GM23248 (cell line): ENCODE measurements at regions not wholly inside any gene's neighbourhood (a gene's known extent, or its start where the extent isn't known, plus 50 kb on each side); places are given as distances from the start of the nearest gene placed in this dataset.
A peak's percentile ranks its signal among the peaks of the same experiment; 100 is the strongest.

ENCODE experiments used
- DNase-seq: peaks from one replicate; pipeline ENCODE4 v3.0.0-alpha.2; 2015
- H2AFZ ChIP-seq: fragments of 200-600 bp; sonication (generic); 2 replicates; pipeline ENCODE4 v1.6.1; 2016; ENCODE audit warnings: antibody characterized with exemption
- H3F3A ChIP-seq: fragments of 200-600 bp; sonication (generic); 2 replicates; pipeline ENCODE4 v1.6.1; 2016; ENCODE audit warnings: mild to moderate bottlenecking, antibody characterized with exemption, mixed run types; ENCODE audit not compliant: insufficient read depth
- H3K27ac ChIP-seq: fragments of 200-600 bp; sonication (generic); 2 replicates; pipeline ENCODE4 v1.5.1; 2016; ENCODE audit warnings: mild to moderate bottlenecking
- H3K27me3 ChIP-seq: fragments of 200-600 bp; sonication (generic); replicated peaks from 2 replicates; pipeline ENCODE4 v1.6.1; 2016; ENCODE audit warnings: mild to moderate bottlenecking; ENCODE audit not compliant: insufficient read depth
- H3K36me3 ChIP-seq: fragments of 200-600 bp; sonication (generic); 2 replicates; pipeline ENCODE4 v1.6.1; 2016; ENCODE audit warnings: low read depth, mild to moderate bottlenecking
- H3K4me1 ChIP-seq: fragments of 200-600 bp; sonication (generic); 2 replicates; pipeline ENCODE4 v1.6.1; 2016; ENCODE audit warnings: mild to moderate bottlenecking; ENCODE audit not compliant: insufficient read depth
- H3K4me2 ChIP-seq: fragments of 200-600 bp; sonication (generic); one replicate; pipeline ENCODE4 v1.6.1; 2016; ENCODE audit warnings: mild to moderate bottlenecking; ENCODE audit not compliant: unreplicated experiment
- H3K4me3 ChIP-seq: fragments of 200-600 bp; sonication (generic); 2 replicates; pipeline ENCODE4 v1.5.1; 2016; ENCODE audit warnings: mild to moderate bottlenecking
- H3K79me2 ChIP-seq: fragments of 200-600 bp; sonication (generic); 2 replicates; pipeline ENCODE4 v1.6.1; 2016; ENCODE audit warnings: mild to moderate bottlenecking; ENCODE audit not compliant: insufficient read depth
- H3K9ac ChIP-seq: fragments of 200-600 bp; sonication (generic); 2 replicates; pipeline ENCODE4 v1.6.1; 2016; ENCODE audit warnings: mild to moderate bottlenecking
- H3K9me2 ChIP-seq: fragments of 200-600 bp; sonication (generic); 2 replicates; pipeline ENCODE4 v1.6.1; 2016; ENCODE audit warnings: mixed run types, mild to moderate bottlenecking, moderate library complexity; ENCODE audit not compliant: insufficient read depth
- H3K9me3 ChIP-seq: fragments of 200-600 bp; sonication (generic); one replicate; pipeline ENCODE4 v1.6.1; 2017; ENCODE audit warnings: low read depth
- H4K20me1 ChIP-seq: fragments of 200-600 bp; sonication (generic); 2 replicates; pipeline ENCODE4 v1.6.0; 2016; ENCODE audit not compliant: insufficient read depth
- EZH2 ChIP-seq: fragments of 200-600 bp; sonication (generic); IDR thresholded peaks from 2 replicates; pipeline ENCODE4 v1.6.1; 2018; ENCODE audit warnings: antibody characterized with exemption, mild to moderate bottlenecking; ENCODE audit not compliant: insufficient read depth, poor library complexity, severe bottlenecking
- EZH2phosphoT487 ChIP-seq: fragments of 200-600 bp; sonication (generic); IDR thresholded peaks from 2 replicates; pipeline ENCODE4 v1.6.1; 2018; ENCODE audit warnings: antibody characterized with exemption, moderate library complexity, mild to moderate bottlenecking, low read depth; ENCODE audit not compliant: insufficient read depth
- WGBS, 2 experiments: methylation state at CpG; one replicate each; pipeline ENCODE4 v1.1.6; 2015 to 2017; ENCODE audit warnings: low lambda C conversion rate in 2 of 2, low coverage in 1 of 2; ENCODE audit errors: missing lambda C conversion rate in 2 of 2; 5-methylcytosine and 5-hydroxymethylcytosine counted together
- in situ Hi-C: fragments of 300-500 bp; cut with MboI; formaldehyde crosslinking; loops from 2 replicates; pipeline ENCODE4 v1.15.0; 2020

DNA sequence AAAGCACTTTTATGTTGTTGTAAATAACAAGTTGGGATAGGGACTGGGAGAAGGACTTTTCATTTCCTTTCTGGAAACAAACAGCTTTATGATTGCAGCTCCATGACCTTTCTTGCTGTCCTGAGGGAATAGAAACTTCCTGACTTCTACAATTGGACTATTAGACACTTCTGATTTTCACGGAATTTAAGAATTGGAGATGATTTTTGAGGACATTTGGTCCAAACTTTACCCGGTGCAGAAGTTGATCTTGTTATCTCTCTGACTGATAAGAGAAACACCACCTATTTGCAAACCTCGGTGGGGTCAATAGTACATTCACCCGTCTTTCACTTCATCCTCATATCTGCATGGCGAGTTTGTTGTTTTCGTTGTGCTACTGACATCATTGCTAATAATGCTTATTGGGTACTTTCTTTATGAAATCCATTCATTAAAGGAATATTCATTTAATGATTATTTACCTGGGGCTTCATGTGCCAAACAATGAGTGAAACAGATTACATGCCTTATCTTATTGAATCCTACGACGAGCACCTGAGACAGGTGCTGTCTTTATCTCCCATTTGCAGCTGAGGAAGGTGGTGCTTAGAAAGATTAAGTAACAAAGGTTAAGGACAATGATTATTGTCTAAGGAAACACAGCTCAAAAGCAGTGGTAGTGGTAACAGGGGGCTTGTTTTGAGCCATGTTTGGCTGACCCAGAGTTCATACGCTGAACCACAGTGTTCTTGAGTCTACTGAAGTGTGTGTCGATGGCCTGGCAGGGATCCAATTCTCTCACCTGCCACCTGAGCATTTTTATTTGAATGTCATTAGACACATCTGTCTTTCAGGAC is 176.9 kb upstream of the FAM20A start:
- peak overlapping the region; percentile 53 for H3K4me2 ChIP-seq
- DNase-seq, result no peak
- no peak overlapping the region for H3K27ac ChIP-seq
- H3K9me2 ChIP-seq, result no peaks in the 10 kb centered on the region
- H3F3A ChIP-seq, result peaks cover 33% of the 10 kb centered on the region
- H2AFZ ChIP-seq, result peak overlapping the region; percentile 81
- no peaks in the 10 kb centered on the region for H3K9me3 ChIP-seq
- no peaks in the 10 kb centered on the region for H3K79me2 ChIP-seq
- H3K4me1 ChIP-seq, result peaks cover 36% of the 10 kb centered on the region
- WGBS, 2 experiments, result 52 to 53% methylated on average over 10 of the region's 10 CpGs
- TF ChIP-seq EZH2phosphoT487 (no peak), EZH2 (no peak)
- no peak overlapping the region for H3K4me3 ChIP-seq
- H4K20me1 ChIP-seq, result no peaks in the 10 kb centered on the region
- in situ Hi-C loops, result loop anchor here (5.0 to 25.0 kb wide), 4 partner anchors 57 to 734 kb away; no protein-coding TSS in a partner anchor
- no peaks in the 10 kb centered on the region for H3K36me3 ChIP-seq
- no peaks in the 10 kb centered on the region for H3K27me3 ChIP-seq
- no peak overlapping the region for H3K9ac ChIP-seq

DNA sequence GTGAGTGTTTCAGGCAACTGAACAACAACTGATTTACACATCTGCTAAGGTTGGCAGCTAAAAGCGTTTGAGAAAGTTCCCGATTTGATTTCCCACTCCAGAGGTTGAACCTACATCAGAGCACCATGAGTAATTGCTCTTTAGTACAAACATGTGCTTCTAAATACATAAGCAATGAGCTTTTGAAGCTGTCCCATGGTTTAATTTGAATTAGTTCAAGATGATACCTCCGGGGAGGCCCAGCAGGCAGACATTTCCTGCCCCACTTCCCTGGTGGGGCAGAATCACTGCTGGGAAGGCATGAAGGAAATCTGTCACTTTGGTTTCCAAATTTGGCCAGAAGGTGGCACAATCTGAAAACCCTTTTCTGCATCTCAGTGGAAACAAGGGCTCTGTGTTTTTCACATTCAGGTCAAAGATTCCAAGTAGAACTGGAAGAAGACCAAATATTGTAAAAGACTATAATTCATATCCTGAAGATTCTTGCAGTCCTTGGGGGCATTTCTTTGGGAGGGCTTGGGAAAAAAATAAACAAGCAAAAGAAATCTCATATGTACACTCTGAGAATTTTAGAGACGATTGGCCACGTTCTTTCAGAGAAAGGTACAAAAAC is 176.2 kb upstream of the FAM20A start:
- in situ Hi-C loops, result loop anchor here (5.0 to 25.0 kb wide), 4 partner anchors 57 to 735 kb away; no protein-coding TSS in a partner anchor
- Histone ChIP-seq H3K36me3 (no peaks in the 10 kb centered on the region), H3K4me2 (peak overlapping the region; percentile 53), H3K4me1 (peaks cover 31% of the 10 kb centered on the region), H3K27ac (peak overlapping the region; percentile 21; the same call in 1 of the 2 replicates), H3F3A (peaks cover 35% of the 10 kb centered on the region), H2AFZ (peak overlapping the region; percentile 81), H4K20me1 (no peaks in the 10 kb centered on the region), H3K9me3 (no peaks in the 10 kb centered on the region), H3K9ac (0 out of 2 replicates have a peak overlapping the region, but pooled peaks have one; percentile 12), H3K9me2 (no peaks in the 10 kb centered on the region), H3K4me3 (no peak overlapping the region), H3K27me3 (no peaks in the 10 kb centered on the region), H3K79me2 (no peaks in the 10 kb centered on the region)
- 2 to 6% methylated on average over 5 of the region's 5 CpGs for WGBS, 2 experiments
- TF ChIP-seq EZH2phosphoT487, result no peak
- no peak for TF ChIP-seq EZH2
- peak; percentile 77 for DNase-seq

DNA sequence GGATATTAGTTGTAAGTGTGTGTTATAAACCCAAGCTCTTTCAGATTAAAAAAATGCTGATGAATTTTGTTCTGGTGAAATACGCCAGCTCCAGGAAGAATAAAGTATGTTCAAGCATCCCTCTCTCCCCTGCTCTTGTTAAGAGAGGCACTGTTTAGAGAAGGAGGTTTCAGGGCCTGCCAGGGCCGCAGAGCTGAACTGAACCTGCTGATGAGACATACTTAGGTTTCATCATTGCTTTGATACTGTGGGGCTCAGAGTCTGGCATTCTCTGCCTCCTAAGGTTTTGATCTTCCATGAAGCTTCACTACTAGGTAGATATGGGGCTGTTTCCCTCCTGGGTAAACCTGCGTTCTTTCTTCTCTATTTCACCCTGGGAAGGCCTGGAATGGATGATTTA is 175.3 kb upstream of the FAM20A start:
- Histone ChIP-seq H3K9me2 (no peaks in the 10 kb centered on the region), H2AFZ (peak overlapping the region; percentile 81), H3K9me3 (no peaks in the 10 kb centered on the region), H3F3A (peaks cover 39% of the 10 kb centered on the region), H3K36me3 (no peaks in the 10 kb centered on the region), H4K20me1 (no peaks in the 10 kb centered on the region), H3K27me3 (no peaks in the 10 kb centered on the region), H3K9ac (no peak overlapping the region), H3K4me3 (no peak overlapping the region), H3K4me1 (peaks cover 31% of the 10 kb centered on the region), H3K27ac (no peak overlapping the region), H3K4me2 (no peak overlapping the region), H3K79me2 (no peaks in the 10 kb centered on the region)
- in situ Hi-C loops, result loop anchor here (5.0 to 25.0 kb wide), 4 partner anchors 58 to 736 kb away; no protein-coding TSS in a partner anchor
- DNase-seq, result no peak
- no peak for TF ChIP-seq EZH2
- TF ChIP-seq EZH2phosphoT487, result no peak
- WGBS, 2 experiments, result 89 to 91% methylated on average over 3 of the region's 3 CpGs

- peaks cover 31% of the 10 kb centered on the region for H3K4me1 ChIP-seq
- H3K4me3 ChIP-seq, result no peak overlapping the region
- peak overlapping the region; percentile 61 for H2AFZ ChIP-seq
- DNase-seq, result no peak
- H3K9ac ChIP-seq, result peak overlapping the region; percentile 1; the same call in 1 of the 2 replicates
- H3K9me2 ChIP-seq, result no peaks in the 10 kb centered on the region
- H4K20me1 ChIP-seq, result no peaks in the 10 kb centered on the region
- H3K9me3 ChIP-seq, result no peaks in the 10 kb centered on the region
- H3K27me3 ChIP-seq, result no peaks in the 10 kb centered on the region
- H3K4me2 ChIP-seq, result no peak overlapping the region
- no peaks in the 10 kb centered on the region for H3K79me2 ChIP-seq
- TF ChIP-seq EZH2 (no peak), EZH2phosphoT487 (no peak)
- 97 to 98% methylated on average over 2 of the region's 2 CpGs for WGBS, 2 experiments
- no peaks in the 10 kb centered on the region for H3K36me3 ChIP-seq
- H3K27ac ChIP-seq, result peak overlapping the region; percentile 35; the same call in 1 of the 2 replicates
- in situ Hi-C loops, result loop anchor here (5.0 to 25.0 kb wide), 4 partner anchors 59 to 736 kb away; no protein-coding TSS in a partner anchor
- peaks cover 39% of the 10 kb centered on the region for H3F3A ChIP-seq
Measured at GRCh38 chr17:68775969-68776368, 174.8 kb upstream of the FAM20A start.
